ENCODE measurements at regions not wholly inside any gene's neighbourhood (a gene's known extent, or its start where the extent isn't known, plus 50 kb on each side); places are given as distances from the start of the nearest gene placed in this dataset.

DNA sequence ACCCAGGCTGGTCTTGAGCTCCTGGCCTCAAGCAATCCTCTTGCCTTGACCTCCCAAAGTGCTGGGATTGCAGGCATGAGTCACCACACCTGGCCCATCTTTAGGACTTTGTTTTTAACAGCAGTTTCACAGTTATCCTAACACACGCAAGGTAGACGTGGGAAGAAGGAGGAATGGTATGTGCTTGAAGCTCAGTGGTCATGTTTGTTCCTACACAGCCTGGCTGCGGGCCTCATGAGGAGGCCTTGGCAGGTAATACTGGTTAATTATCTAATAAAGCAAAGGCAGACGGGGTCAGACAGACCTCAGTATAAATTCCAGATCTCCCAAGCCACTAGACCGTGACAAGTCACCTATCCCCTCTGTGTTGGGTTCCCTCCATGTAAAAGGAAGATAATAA, 271.8 kb downstream of the PCNX1 start:
- Histone ChIP-seq H3K9me3 (ENCODE audit: insufficient read depth, low read length, severe bottlenecking) (no peaks in the 10 kb centered on the region), H3K4me3 (ENCODE audit: low read depth in 1 of 2, low read length in 2 of 2) (no peak overlapping the region), H3K4me1 (ENCODE audit: insufficient read depth, low read length) (no peaks in the 10 kb centered on the region), H3K4me2 (ENCODE audit: insufficient read depth, low read length) (no peak overlapping the region), H3K27ac (ENCODE audit: low read length) (no peak overlapping the region), H3K36me3 (ENCODE audit: insufficient read depth, low read length) (no peaks in the 10 kb centered on the region), H4K20me1 (ENCODE audit: insufficient read depth, low read length) (no peaks in the 10 kb centered on the region), H2AFZ (ENCODE audit: low read depth, low read length) (no peak overlapping the region), H3K79me2 (ENCODE audit: insufficient read depth, low read length) (no peaks in the 10 kb centered on the region), H3K9ac (ENCODE audit: low read depth, low read length) (no peak overlapping the region), H3K27me3 (ENCODE audit: insufficient read depth, low read length, poor library complexity) (no peaks in the 10 kb centered on the region)
- TF ChIP-seq EZH2 (IDR thresholded peaks at IDR 0.05; ENCODE audit: borderline replicate concordance, low read depth, low read length, severe bottlenecking): no peak
- TF ChIP-seq, protein P1, sequence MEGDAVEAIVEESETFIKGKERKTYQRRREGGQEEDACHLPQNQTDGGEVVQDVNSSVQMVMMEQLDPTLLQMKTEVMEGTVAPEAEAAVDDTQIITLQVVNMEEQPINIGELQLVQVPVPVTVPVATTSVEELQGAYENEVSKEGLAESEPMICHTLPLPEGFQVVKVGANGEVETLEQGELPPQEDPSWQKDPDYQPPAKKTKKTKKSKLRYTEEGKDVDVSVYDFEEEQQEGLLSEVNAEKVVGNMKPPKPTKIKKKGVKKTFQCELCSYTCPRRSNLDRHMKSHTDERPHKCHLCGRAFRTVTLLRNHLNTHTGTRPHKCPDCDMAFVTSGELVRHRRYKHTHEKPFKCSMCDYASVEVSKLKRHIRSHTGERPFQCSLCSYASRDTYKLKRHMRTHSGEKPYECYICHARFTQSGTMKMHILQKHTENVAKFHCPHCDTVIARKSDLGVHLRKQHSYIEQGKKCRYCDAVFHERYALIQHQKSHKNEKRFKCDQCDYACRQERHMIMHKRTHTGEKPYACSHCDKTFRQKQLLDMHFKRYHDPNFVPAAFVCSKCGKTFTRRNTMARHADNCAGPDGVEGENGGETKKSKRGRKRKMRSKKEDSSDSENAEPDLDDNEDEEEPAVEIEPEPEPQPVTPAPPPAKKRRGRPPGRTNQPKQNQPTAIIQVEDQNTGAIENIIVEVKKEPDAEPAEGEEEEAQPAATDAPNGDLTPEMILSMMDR (IDR thresholded peaks at IDR 0.05; ENCODE audit: borderline replicate concordance, extremely low read depth, low read length, poor library complexity, severe bottlenecking): no peak
- DNase-seq (no peak), ATAC-seq (ENCODE audit: insufficient read depth, low read depth) (no peak)

DNA sequence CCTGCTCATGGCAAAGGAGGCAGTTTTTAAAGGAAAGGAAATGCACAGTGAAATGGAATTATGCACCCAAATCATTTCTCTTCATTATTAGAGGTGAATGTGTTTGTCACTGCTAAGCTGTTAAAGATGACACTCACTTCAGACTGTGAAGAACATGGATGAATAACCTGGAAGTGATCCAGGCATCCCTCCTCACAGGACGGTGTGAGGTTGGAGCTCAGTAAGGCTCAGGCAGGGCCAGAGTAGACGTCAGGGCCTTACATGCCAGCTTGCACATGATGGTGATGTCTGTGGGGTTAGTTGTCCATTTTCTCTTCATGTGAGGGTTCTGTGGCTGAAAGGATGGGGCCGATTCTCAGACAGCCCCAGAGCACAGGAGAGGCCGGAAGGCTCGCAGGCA, 273.1 kb downstream of the PCNX1 start:
- Histone ChIP-seq H3K4me1 (ENCODE audit: insufficient read depth, low read length) (no peaks in the 10 kb centered on the region), H3K79me2 (ENCODE audit: insufficient read depth, low read length) (no peaks in the 10 kb centered on the region), H3K27ac (ENCODE audit: low read length) (no peak overlapping the region), H4K20me1 (ENCODE audit: insufficient read depth, low read length) (no peaks in the 10 kb centered on the region), H3K9me3 (ENCODE audit: insufficient read depth, low read length, severe bottlenecking) (no peaks in the 10 kb centered on the region), H3K36me3 (ENCODE audit: insufficient read depth, low read length) (no peaks in the 10 kb centered on the region), H2AFZ (ENCODE audit: low read depth, low read length) (no peak overlapping the region), H3K9ac (ENCODE audit: low read depth, low read length) (no peak overlapping the region), H3K4me2 (ENCODE audit: insufficient read depth, low read length) (no peak overlapping the region), H3K27me3 (ENCODE audit: insufficient read depth, low read length, poor library complexity) (no peaks in the 10 kb centered on the region), H3K4me3 (ENCODE audit: low read depth in 1 of 2, low read length in 2 of 2) (no peak overlapping the region)
- ATAC-seq (ENCODE audit: insufficient read depth, low read depth) (no peak), DNase-seq (no peak)
- TF ChIP-seq, protein P1 (IDR thresholded peaks at IDR 0.05; ENCODE audit: borderline replicate concordance, extremely low read depth, low read length, poor library complexity, severe bottlenecking): no peak
- TF ChIP-seq EZH2 (IDR thresholded peaks at IDR 0.05; ENCODE audit: borderline replicate concordance, low read depth, low read length, severe bottlenecking): no peak

- no peak overlapping the region for H3K4me3 ChIP-seq (ENCODE audit: low read depth in 1 of 2, low read length in 2 of 2)
- H3K9ac ChIP-seq (ENCODE audit: low read depth, low read length): no peak overlapping the region
- H3K27me3 ChIP-seq (ENCODE audit: insufficient read depth, low read length, poor library complexity): no peaks in the 10 kb centered on the region
- H3K36me3 ChIP-seq (ENCODE audit: insufficient read depth, low read length): no peaks in the 10 kb centered on the region
- H3K4me2 ChIP-seq (ENCODE audit: insufficient read depth, low read length): no peak overlapping the region
- no peak for TF ChIP-seq EZH2 (IDR thresholded peaks at IDR 0.05; ENCODE audit: borderline replicate concordance, low read depth, low read length, severe bottlenecking)
- TF ChIP-seq, protein P1 (IDR thresholded peaks at IDR 0.05; ENCODE audit: borderline replicate concordance, extremely low read depth, low read length, poor library complexity, severe bottlenecking): no peak
- no peak for DNase-seq
- H3K9me3 ChIP-seq (ENCODE audit: insufficient read depth, low read length, severe bottlenecking): no peaks in the 10 kb centered on the region
- no peaks in the 10 kb centered on the region for H3K79me2 ChIP-seq (ENCODE audit: insufficient read depth, low read length)
- no peaks in the 10 kb centered on the region for H4K20me1 ChIP-seq (ENCODE audit: insufficient read depth, low read length)
- no peak overlapping the region for H2AFZ ChIP-seq (ENCODE audit: low read depth, low read length)
- H3K27ac ChIP-seq (ENCODE audit: low read length): no peak overlapping the region
- ATAC-seq (ENCODE audit: insufficient read depth, low read depth): no peak
- H3K4me1 ChIP-seq (ENCODE audit: insufficient read depth, low read length): no peaks in the 10 kb centered on the region
These were observed 274.1 kb downstream of the PCNX1 start for GRCh38 chr14:71181215-71182003.

All from DND-41 (cell line).